Progenitor cell of endocrine pancreas (in vitro differentiated cells): ENCODE measurements at regions not wholly inside any gene's neighbourhood (a gene's known extent, or its start where the extent isn't known, plus 50 kb on each side); places are given as distances from the start of the nearest gene placed in this dataset.

ENCODE experiments used
- DNase-seq: peaks from one replicate; pipeline ENCODE4 v3.0.0; 2021; ENCODE audit warnings: low spot score; ENCODE audit not compliant: unreplicated experiment
- H3K27ac Mint-ChIP-seq: 2 replicates; pipeline ENCODE4 v1.8.0; 2021; ENCODE audit warnings: mild to moderate bottlenecking, moderate library complexity, mixed read lengths
- H3K27me3 Mint-ChIP-seq: 2 replicates; pipeline ENCODE4 v1.8.0; 2021; ENCODE audit warnings: mixed read lengths
- H3K36me3 Mint-ChIP-seq: 2 replicates; pipeline ENCODE4 v1.8.0; 2022; ENCODE audit warnings: mixed read lengths; ENCODE audit not compliant: insufficient read depth
- H3K4me1 Mint-ChIP-seq: 2 replicates; pipeline ENCODE4 v1.8.0; 2021; ENCODE audit warnings: low read depth, mixed read lengths
- H3K4me3 Mint-ChIP-seq: 2 replicates; pipeline ENCODE4 v1.8.0; 2021; ENCODE audit warnings: low read depth, mild to moderate bottlenecking, moderate library complexity, mixed read lengths
- H3K9me3 Mint-ChIP-seq: 2 replicates; pipeline ENCODE4 v1.8.0; 2021; ENCODE audit warnings: low read depth, mixed read lengths
- CTCF ChIP-seq: fragments of 200-600 bp; sonication (generic); IDR thresholded peaks from one replicate; pipeline ENCODE4 v1.5.0; 2021; ENCODE audit warnings: antibody characterized with exemption, mild to moderate bottlenecking; ENCODE audit not compliant: unreplicated experiment

GRCh38 chr4:45647823-45648222 is 476.0 kb downstream of the GABRG1 start:
- Mint-ChIP-seq H3K36me3 (no peaks in the 10 kb centered on the region), H3K27ac (no peak overlapping the region), H3K9me3 (peaks cover 5% of the 10 kb centered on the region), H3K4me3 (no peak overlapping the region), H3K27me3 (no peaks in the 10 kb centered on the region), H3K4me1 (peaks cover 17% of the 10 kb centered on the region)
- no peak for DNase-seq
- TF ChIP-seq CTCF: no peak

GRCh38 chr4:45646885-45647590 is 476.8 kb downstream of the GABRG1 start:
- Mint-ChIP-seq H3K9me3 (no peaks in the 10 kb centered on the region), H3K4me1 (peaks cover 17% of the 10 kb centered on the region), H3K27me3 (no peaks in the 10 kb centered on the region), H3K27ac (peak overlapping the region; percentile 29), H3K36me3 (no peaks in the 10 kb centered on the region), H3K4me3 (no peak overlapping the region)
- TF ChIP-seq CTCF: no peak
- no peak for DNase-seq

- DNase-seq: no peak
- Mint-ChIP-seq H3K27ac (no peak overlapping the region), H3K4me3 (no peak overlapping the region), H3K4me1 (no peaks in the 10 kb centered on the region), H3K36me3 (no peaks in the 10 kb centered on the region), H3K27me3 (no peaks in the 10 kb centered on the region), H3K9me3 (peaks cover 6% of the 10 kb centered on the region)
- no peak for TF ChIP-seq CTCF
Observed at GRCh38 chr4:45640281-45640680, 483.6 kb downstream of the GABRG1 start.

GRCh38 chr4:45638641-45639040 is 485.2 kb downstream of the GABRG1 start:
- H3K9me3 Mint-ChIP-seq: peaks cover 6% of the 10 kb centered on the region
- no peak overlapping the region for H3K27ac Mint-ChIP-seq
- H3K4me1 Mint-ChIP-seq: no peaks in the 10 kb centered on the region
- TF ChIP-seq CTCF: no peak
- no peak overlapping the region for H3K4me3 Mint-ChIP-seq
- no peak for DNase-seq
- H3K27me3 Mint-ChIP-seq: no peaks in the 10 kb centered on the region
- no peaks in the 10 kb centered on the region for H3K36me3 Mint-ChIP-seq

GRCh38 chr4:45636175-45636574 is 487.7 kb downstream of the GABRG1 start:
- Mint-ChIP-seq H3K4me1 (no peaks in the 10 kb centered on the region), H3K4me3 (no peak overlapping the region), H3K9me3 (peaks cover 6% of the 10 kb centered on the region), H3K27me3 (no peaks in the 10 kb centered on the region), H3K36me3 (no peaks in the 10 kb centered on the region), H3K27ac (no peak overlapping the region)
- DNase-seq: no peak
- TF ChIP-seq CTCF: no peak
